ENCODE measurements at regions not wholly inside any gene's neighbourhood (a gene's known extent, or its start where the extent isn't known, plus 50 kb on each side); places are given as distances from the start of the nearest gene placed in this dataset.

GRCh38 chr7:118327174-118327573 is 102.7 kb downstream of the ANKRD7 start:
- intact Hi-C loops (cut with micrococcal nuclease; ENCODE audit: unreplicated experiment): no loop called here
- ChIA-PET CTCF (no interaction called here), POLR2A (ENCODE audit: low non-redundant PET) (no interaction called here)
- no peaks in the 10 kb centered on the region for H3K9me3 ChIP-seq (ENCODE audit: low read depth, low read length, poor library complexity, severe bottlenecking)
- no peak overlapping the region for H3K27ac ChIP-seq (ENCODE audit: low read depth, low read length, poor library complexity, severe bottlenecking)
- no peaks in the 10 kb centered on the region for H3K4me1 ChIP-seq (ENCODE audit: insufficient read depth, low read length, poor library complexity, severe bottlenecking)
- H3K4me3 ChIP-seq (ENCODE audit: low read depth, low read length, poor library complexity, severe bottlenecking): no peak overlapping the region
- H3K27me3 ChIP-seq (replicated peaks; ENCODE audit: insufficient read depth, low read depth, low read length, poor library complexity): no peaks in the 10 kb centered on the region
- no peak for DNase-seq (ENCODE audit: low spot score)
- BruUV-seq (replicated peaks): no TSS peak
- H3K36me3 ChIP-seq (ENCODE audit: insufficient read depth, low read length, poor library complexity, severe bottlenecking): no peaks in the 10 kb centered on the region
- no peak for TF ChIP-seq EZH2 (IDR thresholded peaks at IDR 0.05; ENCODE audit: borderline replicate concordance, low read depth, low read length, poor library complexity, severe bottlenecking)
- no peak for TF ChIP-seq CTCF (conservative IDR thresholded peaks at IDR 0.05; ENCODE audit: low read depth, low read length)

- H3K4me1 ChIP-seq (ENCODE audit: insufficient read depth, low read length, poor library complexity, severe bottlenecking): no peaks in the 10 kb centered on the region
- intact Hi-C loops (cut with micrococcal nuclease; ENCODE audit: unreplicated experiment): no loop called here
- ChIA-PET POLR2A (ENCODE audit: low non-redundant PET) (no interaction called here), CTCF (no interaction called here)
- TF ChIP-seq EZH2 (IDR thresholded peaks at IDR 0.05; ENCODE audit: borderline replicate concordance, low read depth, low read length, poor library complexity, severe bottlenecking) (no peak), CTCF (conservative IDR thresholded peaks at IDR 0.05; ENCODE audit: low read depth, low read length) (no peak)
- no peak overlapping the region for H3K4me3 ChIP-seq (ENCODE audit: low read depth, low read length, poor library complexity, severe bottlenecking)
- H3K9me3 ChIP-seq (ENCODE audit: low read depth, low read length, poor library complexity, severe bottlenecking): no peaks in the 10 kb centered on the region
- no TSS peak for BruUV-seq (replicated peaks)
- no peaks in the 10 kb centered on the region for H3K27me3 ChIP-seq (replicated peaks; ENCODE audit: insufficient read depth, low read depth, low read length, poor library complexity)
- no peak for DNase-seq (ENCODE audit: low spot score)
- no peaks in the 10 kb centered on the region for H3K36me3 ChIP-seq (ENCODE audit: insufficient read depth, low read length, poor library complexity, severe bottlenecking)
- H3K27ac ChIP-seq (ENCODE audit: low read depth, low read length, poor library complexity, severe bottlenecking): no peak overlapping the region
Measured at GRCh38 chr7:118328505-118329211, 104.2 kb downstream of the ANKRD7 start.

GRCh38 chr7:118330388-118330787 is 105.9 kb downstream of the ANKRD7 start:
- H3K36me3 ChIP-seq (ENCODE audit: insufficient read depth, low read length, poor library complexity, severe bottlenecking): no peaks in the 10 kb centered on the region
- H3K9me3 ChIP-seq (ENCODE audit: low read depth, low read length, poor library complexity, severe bottlenecking): no peaks in the 10 kb centered on the region
- no peaks in the 10 kb centered on the region for H3K4me1 ChIP-seq (ENCODE audit: insufficient read depth, low read length, poor library complexity, severe bottlenecking)
- H3K27ac ChIP-seq (ENCODE audit: low read depth, low read length, poor library complexity, severe bottlenecking): no peak overlapping the region
- no peaks in the 10 kb centered on the region for H3K27me3 ChIP-seq (replicated peaks; ENCODE audit: insufficient read depth, low read depth, low read length, poor library complexity)
- no peak for DNase-seq (ENCODE audit: low spot score)
- TF ChIP-seq EZH2 (IDR thresholded peaks at IDR 0.05; ENCODE audit: borderline replicate concordance, low read depth, low read length, poor library complexity, severe bottlenecking) (no peak), CTCF (conservative IDR thresholded peaks at IDR 0.05; ENCODE audit: low read depth, low read length) (no peak)
- BruUV-seq (replicated peaks): no TSS peak
- ChIA-PET CTCF (no interaction called here), POLR2A (ENCODE audit: low non-redundant PET) (no interaction called here)
- intact Hi-C loops (cut with micrococcal nuclease; ENCODE audit: unreplicated experiment): no loop called here
- no peak overlapping the region for H3K4me3 ChIP-seq (ENCODE audit: low read depth, low read length, poor library complexity, severe bottlenecking)

Measured in A673 (cell line).